Stimulated activated memory B cell treated with anti-CD40 and anti-IgM and Interleukin-4, amounts not matched to agents 10 μg/mL and 1 μg/mL and 100 μg/mL, for 72 hours (primary cell): ENCODE measurements at regions not wholly inside any gene's neighbourhood (a gene's known extent, or its start where the extent isn't known, plus 50 kb on each side); places are given as distances from the start of the nearest gene placed in this dataset.
"Not testable (repeated sequence)": the region's sequence is repeated elsewhere in the genome, so short reads cannot be mapped to it uniquely, and the experiment has no call there.

Experiments used
- ATAC-seq: fragments of 150-1000 bp; cut with Tn5 transposase; 2 replicates; pipeline ENCODE4 v1.10.0; 2021
- H3K27ac Mint-ChIP-seq: one replicate; pipeline ENCODE4 v1.8.0; 2022; ENCODE audit warnings: mild to moderate bottlenecking, mixed read lengths
- H3K27me3 Mint-ChIP-seq: one replicate; pipeline ENCODE4 v1.8.0; 2022; ENCODE audit warnings: mixed read lengths
- H3K36me3 Mint-ChIP-seq: one replicate; pipeline ENCODE4 v1.8.0; 2022; ENCODE audit warnings: mixed read lengths
- H3K4me1 Mint-ChIP-seq: one replicate; pipeline ENCODE4 v1.8.0; 2022; ENCODE audit warnings: mixed read lengths
- H3K4me3 Mint-ChIP-seq: one replicate; pipeline ENCODE4 v1.8.0; 2022; ENCODE audit warnings: mild to moderate bottlenecking, moderate library complexity, mixed read lengths
- H3K9me3 Mint-ChIP-seq: one replicate; pipeline ENCODE4 v1.8.0; 2022; ENCODE audit warnings: mixed read lengths

- H3K4me3 Mint-ChIP-seq, H3K9me3 Mint-ChIP-seq, H3K27ac Mint-ChIP-seq, H3K36me3 Mint-ChIP-seq, ATAC-seq, H3K4me1 Mint-ChIP-seq: not testable (repeated sequence)
- H3K27me3 Mint-ChIP-seq = peaks cover 49% of the 10 kb centered on the region
Observed at GRCh38 chr4:55696424-55696823, 60.3 kb upstream of the NMU start.

GRCh38 chr4:55706541-55706940 lies 70.4 kb upstream of the NMU start:
- Mint-ChIP-seq H3K4me3 (no peak overlapping the region), H3K36me3 (no peaks in the 10 kb centered on the region), H3K27me3 (peaks cover 27% of the 10 kb centered on the region), H3K4me1 (no peaks in the 10 kb centered on the region), H3K9me3 (no peaks in the 10 kb centered on the region), H3K27ac (no peak overlapping the region)
- ATAC-seq = no peak

- ATAC-seq = no peak
- H3K27ac Mint-ChIP-seq = no peak overlapping the region
- no peaks in the 10 kb centered on the region for H3K36me3 Mint-ChIP-seq
- peaks cover 27% of the 10 kb centered on the region for H3K27me3 Mint-ChIP-seq
- H3K4me3 Mint-ChIP-seq = no peak overlapping the region
- no peaks in the 10 kb centered on the region for H3K4me1 Mint-ChIP-seq
- no peaks in the 10 kb centered on the region for H3K9me3 Mint-ChIP-seq
Observed at GRCh38 chr4:55707507-55707906, 71.4 kb upstream of the NMU start.

GRCh38 chr4:55707991-55708390 lies 71.9 kb upstream of the NMU start:
- not testable (repeated sequence) for H3K9me3 Mint-ChIP-seq, H3K4me3 Mint-ChIP-seq, H3K36me3 Mint-ChIP-seq, H3K4me1 Mint-ChIP-seq, H3K27ac Mint-ChIP-seq, ATAC-seq
- H3K27me3 Mint-ChIP-seq = peaks cover 27% of the 10 kb centered on the region

- not testable (repeated sequence) for H3K4me1 Mint-ChIP-seq, H3K36me3 Mint-ChIP-seq, ATAC-seq
Observed at GRCh38 chr4:55712835-55713234, 76.7 kb upstream of the NMU start.

GRCh38 chr4:55721651-55722050 lies 85.6 kb upstream of the NMU start:
- no peak for ATAC-seq
- H3K36me3 Mint-ChIP-seq = no peaks in the 10 kb centered on the region

More at GRCh38 chr4:55712835-55713234, 76.7 kb upstream of the NMU start:
- not testable (repeated sequence) for H3K27ac Mint-ChIP-seq, H3K9me3 Mint-ChIP-seq, H3K4me3 Mint-ChIP-seq
- peaks cover 12% of the 10 kb centered on the region for H3K27me3 Mint-ChIP-seq

GRCh38 chr4:55722132-55722531 lies 86.0 kb upstream of the NMU start:
- Mint-ChIP-seq H3K27me3 (no peaks in the 10 kb centered on the region), H3K9me3 (peaks cover under 1% of the 10 kb centered on the region), H3K4me3 (no peak overlapping the region), H3K36me3 (no peaks in the 10 kb centered on the region), H3K4me1 (no peaks in the 10 kb centered on the region), H3K27ac (no peak overlapping the region)
- peak; percentile 45 for ATAC-seq

More at GRCh38 chr4:55721651-55722050, 85.6 kb upstream of the NMU start:
- Mint-ChIP-seq H3K27ac (no peak overlapping the region), H3K9me3 (no peaks in the 10 kb centered on the region), H3K4me1 (no peaks in the 10 kb centered on the region), H3K27me3 (no peaks in the 10 kb centered on the region), H3K4me3 (no peak overlapping the region)

GRCh38 chr4:55723403-55723802 lies 87.3 kb upstream of the NMU start:
- Mint-ChIP-seq H3K27ac (no peak overlapping the region), H3K36me3 (no peaks in the 10 kb centered on the region), H3K4me3 (no peak overlapping the region), H3K9me3 (peaks cover 3% of the 10 kb centered on the region), H3K27me3 (no peaks in the 10 kb centered on the region), H3K4me1 (no peaks in the 10 kb centered on the region)
- ATAC-seq = no peak

- H3K9me3 Mint-ChIP-seq = peaks cover 3% of the 10 kb centered on the region
- no peak overlapping the region for H3K4me3 Mint-ChIP-seq
- no peaks in the 10 kb centered on the region for H3K36me3 Mint-ChIP-seq
- H3K27me3 Mint-ChIP-seq = peaks cover under 1% of the 10 kb centered on the region
- ATAC-seq = no peak
- H3K27ac Mint-ChIP-seq = no peak overlapping the region
- no peaks in the 10 kb centered on the region for H3K4me1 Mint-ChIP-seq
Observed at GRCh38 chr4:55725057-55725456, 89.0 kb upstream of the NMU start.

- no peaks in the 10 kb centered on the region for H3K36me3 Mint-ChIP-seq
- no peaks in the 10 kb centered on the region for H3K4me1 Mint-ChIP-seq
- ATAC-seq = no peak
- peaks cover 3% of the 10 kb centered on the region for H3K9me3 Mint-ChIP-seq
- peaks cover 17% of the 10 kb centered on the region for H3K27me3 Mint-ChIP-seq
- H3K27ac Mint-ChIP-seq = no peak overlapping the region
- no peak overlapping the region for H3K4me3 Mint-ChIP-seq
Observed at GRCh38 chr4:55727746-55728145, 91.6 kb upstream of the NMU start.

- Mint-ChIP-seq H3K27me3 (peaks cover 21% of the 10 kb centered on the region), H3K36me3 (no peaks in the 10 kb centered on the region), H3K27ac (no peak overlapping the region), H3K4me1 (no peaks in the 10 kb centered on the region), H3K9me3 (peaks cover 3% of the 10 kb centered on the region), H3K4me3 (no peak overlapping the region)
- no peak for ATAC-seq
Observed at GRCh38 chr4:55729351-55730279, 90.0 kb upstream of the EXOC1L start.

- ATAC-seq = no peak
- no peaks in the 10 kb centered on the region for H3K36me3 Mint-ChIP-seq
- H3K4me3 Mint-ChIP-seq = no peak overlapping the region
- H3K27ac Mint-ChIP-seq = no peak overlapping the region
- H3K27me3 Mint-ChIP-seq = peaks cover 29% of the 10 kb centered on the region
- peaks cover 3% of the 10 kb centered on the region for H3K9me3 Mint-ChIP-seq
- no peaks in the 10 kb centered on the region for H3K4me1 Mint-ChIP-seq
Observed at GRCh38 chr4:55730280-55730931, 89.2 kb upstream of the EXOC1L start.

GRCh38 chr4:55731959-55732358 lies 87.6 kb upstream of the EXOC1L start:
- H3K9me3 Mint-ChIP-seq = peaks cover 3% of the 10 kb centered on the region
- peaks cover 37% of the 10 kb centered on the region for H3K27me3 Mint-ChIP-seq
- peaks cover 5% of the 10 kb centered on the region for H3K4me1 Mint-ChIP-seq
- H3K4me3 Mint-ChIP-seq = no peak overlapping the region
- ATAC-seq = no peak
- H3K36me3 Mint-ChIP-seq = no peaks in the 10 kb centered on the region
- H3K27ac Mint-ChIP-seq = no peak overlapping the region

GRCh38 chr4:55732864-55733263 lies 86.7 kb upstream of the EXOC1L start:
- Mint-ChIP-seq H3K36me3 (no peaks in the 10 kb centered on the region), H3K9me3 (no peaks in the 10 kb centered on the region), H3K4me3 (no peak overlapping the region), H3K27ac (no peak overlapping the region), H3K4me1 (peaks cover 6% of the 10 kb centered on the region), H3K27me3 (peaks cover 46% of the 10 kb centered on the region)
- ATAC-seq = no peak

- H3K4me3 Mint-ChIP-seq = no peak overlapping the region
- peaks cover 56% of the 10 kb centered on the region for H3K27me3 Mint-ChIP-seq
Observed at GRCh38 chr4:55733932-55734331, 85.7 kb upstream of the EXOC1L start.

More at GRCh38 chr4:55733932-55734331, 85.7 kb upstream of the EXOC1L start:
- H3K4me1 Mint-ChIP-seq = peaks cover 6% of the 10 kb centered on the region
- ATAC-seq = no peak
- no peaks in the 10 kb centered on the region for H3K36me3 Mint-ChIP-seq
- no peaks in the 10 kb centered on the region for H3K9me3 Mint-ChIP-seq
- no peak overlapping the region for H3K27ac Mint-ChIP-seq
